ENCODE measurements at regions not wholly inside any gene's neighbourhood (a gene's known extent, or its start where the extent isn't known, plus 50 kb on each side); places are given as distances from the start of the nearest gene placed in this dataset.

GRCh38 chr17:45730192-45730591, 53.9 kb upstream of the CRHR1 start:
- no peak for DNase-seq

DNA sequence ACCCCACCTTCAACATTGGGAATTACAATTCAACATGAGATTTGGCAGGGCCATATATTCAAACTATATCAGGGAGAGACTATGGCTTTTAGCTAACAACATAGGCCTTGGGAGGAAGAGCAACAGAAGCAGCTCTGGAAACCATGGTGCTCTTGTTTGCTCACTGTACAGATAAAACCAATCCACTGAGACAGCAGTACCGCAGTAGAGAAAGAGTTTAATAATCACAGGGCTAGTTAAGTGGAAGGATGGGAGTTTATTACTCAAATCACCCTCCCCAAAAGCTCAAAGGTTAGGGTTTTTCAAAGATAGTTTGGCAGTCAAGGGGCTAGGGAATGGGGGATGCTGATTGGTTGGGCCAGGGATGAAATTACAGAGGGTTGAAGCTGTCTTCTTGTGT, 52.7 kb upstream of the CRHR1 start:
- DNase-seq, result no peak

GRCh38 chr17:45732926-45733505, 51.1 kb upstream of the CRHR1 start:
- DNase-seq, result no peak

- DNase-seq, result no peak
These were observed 50.3 kb upstream of the CRHR1 start for GRCh38 chr17:45733781-45734180.
